GM18505 (cell line): ENCODE measurements at regions not wholly inside any gene's neighbourhood (a gene's known extent, or its start where the extent isn't known, plus 50 kb on each side); places are given as distances from the start of the nearest gene placed in this dataset.
"Not testable (repeated sequence)": the region's sequence is repeated elsewhere in the genome, so short reads cannot be mapped to it uniquely, and the experiment has no call there.

Experiments used
- ATAC-seq: cut with Tn5 transposase; IDR thresholded peaks from one replicate; pipeline ENCODE4 v1.9.1; 2021; ENCODE audit not compliant: unreplicated experiment
- POLR2A ChIP-seq: IDR thresholded peaks from 4 replicates; pipeline ENCODE4 v1.6.1; 2011; ENCODE audit warnings: borderline replicate concordance; ENCODE audit not compliant: insufficient read depth, insufficient read length; ENCODE audit errors: extremely low read depth

GRCh38 chr2:52074130-52074719, 1042.3 kb upstream of the NRXN1 start:
- no peak for TF ChIP-seq POLR2A
- ATAC-seq = no peak

DNA sequence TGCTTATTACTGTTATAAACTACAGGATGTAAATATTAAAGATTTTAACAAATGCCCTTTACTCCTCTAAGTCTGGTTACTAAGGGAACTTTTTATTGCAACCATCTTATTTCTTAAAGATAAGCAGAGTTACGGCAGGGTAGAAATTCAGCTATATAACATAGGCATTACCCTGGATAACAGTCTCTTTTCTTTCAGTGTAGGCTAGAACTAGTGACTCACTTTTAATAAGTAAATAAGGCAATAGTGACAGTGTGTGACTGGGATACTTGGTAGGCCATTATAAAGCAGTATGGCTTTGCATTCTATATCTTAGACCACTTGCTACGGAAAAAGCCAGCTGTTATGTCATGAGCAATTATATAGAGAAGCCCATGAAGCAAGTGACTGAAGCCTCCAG, 1041.0 kb upstream of the NRXN1 start:
- no peak for ATAC-seq
- TF ChIP-seq POLR2A = no peak

GRCh38 chr2:52070665-52071064, 1038.7 kb upstream of the NRXN1 start:
- no peak for TF ChIP-seq POLR2A
- no peak for ATAC-seq

- ATAC-seq = no peak
- TF ChIP-seq POLR2A = no peak
These were observed 1032.3 kb upstream of the NRXN1 start for GRCh38 chr2:52064234-52064633.

GRCh38 chr2:52054824-52055223, 1022.9 kb upstream of the NRXN1 start:
- no peak for TF ChIP-seq POLR2A
- no peak for ATAC-seq

DNA sequence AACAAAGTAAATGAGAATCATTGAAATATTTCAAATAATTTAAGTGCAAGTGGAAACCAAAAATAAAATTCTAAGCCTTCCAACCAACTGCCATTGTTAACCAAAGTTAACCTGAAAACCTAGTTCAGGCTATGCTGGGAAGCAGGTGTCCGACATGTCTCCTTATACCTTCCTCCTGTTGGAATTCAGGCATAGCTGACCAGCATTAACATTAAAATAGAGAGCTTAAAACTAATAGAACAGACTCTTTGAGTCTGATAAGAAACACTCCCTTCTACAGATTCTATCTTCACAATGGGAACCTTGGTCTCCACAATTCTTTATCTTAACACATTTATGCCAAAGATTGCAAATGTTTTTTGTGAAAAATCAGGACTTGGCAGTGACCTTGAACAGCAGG, 1004.9 kb upstream of the NRXN1 start:
- TF ChIP-seq POLR2A = no peak
- no peak for ATAC-seq

- no peak for TF ChIP-seq POLR2A
- ATAC-seq = no peak
These were observed 1004.1 kb upstream of the NRXN1 start for GRCh38 chr2:52036024-52036423.

DNA sequence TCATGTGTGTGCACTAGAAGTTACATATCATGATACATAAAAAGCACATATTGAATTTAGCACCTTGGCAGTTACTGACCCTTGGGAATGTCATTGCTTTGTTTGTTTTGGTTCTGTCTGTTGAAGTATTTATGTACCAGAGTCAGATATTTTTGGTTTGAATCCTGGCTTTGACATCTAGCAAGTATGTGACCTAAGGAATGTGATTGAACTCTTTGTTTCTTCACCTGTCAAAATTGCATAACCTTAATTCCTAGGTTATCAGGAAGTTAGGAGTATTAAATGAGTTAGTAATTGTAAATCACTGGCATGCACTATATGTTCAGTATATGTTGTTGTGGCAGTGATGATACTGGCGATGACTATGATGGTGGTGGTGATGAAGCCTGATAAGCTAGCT, 1003.5 kb upstream of the NRXN1 start:
- no peak for ATAC-seq
- no peak for TF ChIP-seq POLR2A

DNA sequence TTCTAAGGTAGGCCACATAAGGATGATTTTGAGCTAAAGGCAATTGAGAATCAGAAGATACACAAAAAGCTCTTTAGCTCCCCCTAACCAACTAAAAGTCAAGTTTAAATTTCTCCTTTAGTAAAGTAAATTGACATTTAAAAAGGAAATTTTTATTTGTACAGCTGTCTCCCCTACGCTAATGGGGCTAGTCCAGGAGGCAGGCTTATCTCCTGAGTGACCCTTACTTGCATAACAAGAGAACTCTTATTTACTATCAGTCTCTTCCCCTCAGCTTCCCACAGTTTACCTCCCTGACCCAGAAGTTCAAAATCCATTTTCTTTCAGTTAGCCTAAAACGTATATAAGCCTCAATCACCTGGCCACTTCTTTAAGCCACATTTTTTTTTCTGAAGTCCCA, 1002.8 kb upstream of the NRXN1 start:
- no peak for ATAC-seq
- no peak for TF ChIP-seq POLR2A

DNA sequence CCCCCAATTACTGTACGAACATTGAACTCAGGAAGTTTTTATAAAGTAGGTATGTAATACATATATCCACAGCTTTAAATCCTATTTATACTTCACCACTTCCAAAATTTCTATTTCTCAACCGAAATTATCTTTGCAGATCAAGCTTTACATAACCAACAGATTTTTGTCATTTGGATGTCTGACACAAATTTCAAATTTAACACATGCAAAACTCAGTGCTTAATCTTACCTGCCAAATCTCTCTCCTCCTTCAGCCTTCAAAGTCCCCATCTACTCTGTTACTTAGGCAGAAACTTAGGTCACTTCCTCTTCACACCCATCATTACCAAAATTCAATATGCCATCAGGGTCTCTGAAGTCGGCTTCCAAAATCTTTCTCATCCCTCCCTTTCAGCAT, 990.1 kb upstream of the NRXN1 start:
- ATAC-seq = no peak

GRCh38 chr2:52017646-52018235, 985.8 kb upstream of the NRXN1 start:
- no peak for TF ChIP-seq POLR2A
- no peak for ATAC-seq

More for the DNA sequence above, 990.1 kb upstream of the NRXN1 start:
- no peak for TF ChIP-seq POLR2A

DNA sequence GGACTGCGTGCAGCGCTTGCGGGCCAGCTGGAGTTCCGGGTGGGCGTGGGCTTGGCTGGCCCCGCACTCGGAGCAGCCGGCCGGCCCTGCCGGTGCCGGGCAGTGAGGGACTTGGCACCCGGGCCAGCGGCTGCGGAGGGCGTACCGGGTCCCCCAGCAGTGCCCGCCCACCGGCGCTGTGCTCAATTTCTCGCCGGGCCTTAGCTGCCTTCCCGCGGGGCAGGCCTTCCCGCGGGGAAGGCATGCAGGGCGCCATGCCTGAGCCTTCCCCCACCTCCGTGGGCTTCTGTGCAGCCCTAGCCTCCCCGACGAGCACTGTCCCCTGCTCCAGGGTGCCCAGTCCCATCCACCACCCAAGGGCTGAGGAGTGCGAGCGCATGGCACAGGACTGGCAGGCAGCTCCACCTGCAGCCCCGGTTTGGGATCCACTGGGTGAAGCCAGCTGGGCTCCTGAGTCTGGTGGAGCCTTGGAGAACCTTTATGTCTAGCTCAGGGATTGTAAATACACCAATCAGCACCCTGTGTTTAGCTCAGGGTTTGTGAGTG, 975.0 kb upstream of the NRXN1 start:
- ATAC-seq = not testable (repeated sequence)

DNA sequence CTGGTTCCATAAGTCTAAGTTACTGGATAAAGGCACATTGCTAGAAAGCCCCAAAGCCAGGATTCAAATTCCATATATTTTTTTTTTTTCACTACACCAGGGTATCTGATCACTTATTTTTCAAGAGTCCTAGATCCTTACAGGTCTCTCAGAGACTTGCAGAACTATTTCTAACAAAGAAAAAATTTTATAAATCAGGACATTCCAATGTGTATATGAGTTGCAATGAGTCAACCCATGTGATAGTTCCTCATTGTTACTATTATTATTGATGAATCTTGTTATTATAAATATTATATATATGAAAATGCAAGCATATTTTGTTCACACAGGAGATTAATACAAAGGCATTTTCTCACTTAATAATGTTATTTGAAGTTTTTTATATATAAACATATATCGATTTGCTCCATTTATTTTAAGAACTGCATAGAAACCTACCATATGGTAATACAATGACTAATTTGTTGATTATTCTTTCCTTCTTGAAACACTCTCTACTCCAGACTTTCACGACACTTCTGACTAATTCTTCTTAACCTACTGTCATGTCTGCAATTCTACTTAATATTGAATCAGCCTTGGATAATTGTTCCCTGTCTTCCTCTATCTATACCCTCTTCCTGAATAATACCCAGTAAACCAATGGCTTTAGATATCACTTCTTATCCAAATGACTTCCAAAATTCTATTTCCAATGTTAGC, 968.4 kb upstream of the NRXN1 start:
- TF ChIP-seq POLR2A = no peak
- no peak for ATAC-seq

DNA sequence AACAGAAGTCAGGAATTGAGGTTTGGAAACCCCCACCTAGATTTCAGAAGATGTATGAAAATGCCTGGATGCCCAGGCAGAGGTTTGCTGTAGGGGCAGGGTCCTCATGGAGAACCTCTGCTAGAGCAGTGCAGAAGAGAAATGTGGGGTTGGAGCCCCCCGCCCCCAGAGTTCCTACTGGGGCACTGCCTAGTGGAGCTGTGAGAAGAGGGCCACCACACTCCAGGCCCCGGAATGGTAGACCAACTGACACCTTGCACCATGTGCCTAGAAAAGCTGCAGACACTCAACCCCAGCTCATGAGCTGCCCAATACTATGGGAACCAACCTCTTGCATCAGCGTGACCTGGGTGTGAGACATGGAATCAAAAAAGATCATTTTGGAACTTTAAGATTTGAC, 967.0 kb upstream of the NRXN1 start:
- ATAC-seq = no peak
- TF ChIP-seq POLR2A = no peak

GRCh38 chr2:51997571-51997970, 965.6 kb upstream of the NRXN1 start:
- no peak for TF ChIP-seq POLR2A
- no peak for ATAC-seq

- no peak for ATAC-seq
- TF ChIP-seq POLR2A = no peak
These were observed 963.4 kb upstream of the NRXN1 start for GRCh38 chr2:51995293-51995692.
